ENCODE measurements at regions not wholly inside any gene's neighbourhood (a gene's known extent, or its start where the extent isn't known, plus 50 kb on each side); places are given as distances from the start of the nearest gene placed in this dataset.

GRCh38 chr3:8296461-8296860 is 205.2 kb upstream of the LMCD1 start:
- TF ChIP-seq CTCF (conservative IDR thresholded peaks at IDR 0.05 in 1 of 2, IDR thresholded peaks at IDR 0.05 in 1 of 2; ENCODE audit: low read depth in 1 of 2, low read length in 2 of 2) (no peak), EZH2 (IDR thresholded peaks at IDR 0.05; ENCODE audit: low read length, missing control alignments) (no peak)
